ENCODE measurements at regions not wholly inside any gene's neighbourhood (a gene's known extent, or its start where the extent isn't known, plus 50 kb on each side); places are given as distances from the start of the nearest gene placed in this dataset.

- DNase-seq (ENCODE audit: low read depth): peak; percentile 95
These were observed 54.9 kb upstream of the MAP2 start for GRCh38 chr2:209368914-209369313.

- DNase-seq (ENCODE audit: low read depth): no peak
These were observed 54.2 kb upstream of the MAP2 start for GRCh38 chr2:209369656-209370055.

- no peak for DNase-seq (ENCODE audit: low read depth)
These were observed 52.4 kb upstream of the MAP2 start for GRCh38 chr2:209371407-209371806.

All from non-pigmented ciliary epithelial cell (primary cell).